Heart left ventricle (tissue), 13 donors: ENCODE measurements at regions not wholly inside any gene's neighbourhood (a gene's known extent, or its start where the extent isn't known, plus 50 kb on each side); places are given as distances from the start of the nearest gene placed in this dataset.

Source experiments
- CTCF ChIP-seq, 12 donors: fragments of 200-600 bp; sonication (generic) in 4 of 12; IDR thresholded peaks; one replicate each; pipeline versions ENCODE4 v1.5.0 to v1.8.0; 2018 to 2022; ENCODE audit warnings: antibody characterized with exemption in 12 of 12, mild to moderate bottlenecking in 5 of 12
- POLR2A ChIP-seq, 2 donors: fragments of 450-650 bp; IDR thresholded peaks; one replicate each; pipeline ENCODE4 v1.6.1; 2017; ENCODE audit warnings: antibody characterized with exemption in 2 of 2, mild to moderate bottlenecking in 2 of 2, moderate library complexity in 2 of 2
- donor health status: ischemic (EF 13 %, LVEDD 7.1; RV severe dilation, severe dysfunction).
- donor health status: DM: no; HTN: yes; CAD: no.
- donor health status: DM: no; HTN: no; CAD: no.
- donor health status: ischemic (EF 25% LVEDD 6.9; RV normal size, moderate dysfunction).
- donor health status: ischemic (EF 25% LVEDD 5.7; RV mildly dilated, moderate dysfunction).
- donor health status: ischemic (EF 35%, LVEDD 5.7; RV mildly dilated, moderate dysfunction).
- donor health status: nonischemic (EF 11% LVEDD 7.7; RV severe dilation, severe dysfunction).
- donor health status: DM: yes; HTN: yes; CAD: no.
- donor health status: PGD.
- donor health status: ischemic (EF 29% LVEDD 5.4; RV normal size, mild dysfunction).
- donor health status: nonischemic (EF 23%, LVEDD 6.1; RV moderate dilation, normal function).

GRCh38 chr6:147942363-147942762, 400.3 kb upstream of the SASH1 start:
- TF ChIP-seq POLR2A (IDR thresholded peaks at IDR 0.05) (no peak), CTCF (IDR thresholded peaks at IDR 0.05) (no peak)
